Activated CD4-positive, alpha-beta T cell treated with anti-CD3 and anti-CD28 coated beads, Interleukin-10, Interleukin-2, amounts not matched to agents 100 ng/mL and 50 ng/mL, durations not matched to agents 16 hours and 8 hours (primary cell): ENCODE measurements at regions not wholly inside any gene's neighbourhood (a gene's known extent, or its start where the extent isn't known, plus 50 kb on each side); places are given as distances from the start of the nearest gene placed in this dataset.
"Not testable (repeated sequence)": the region's sequence is repeated elsewhere in the genome, so short reads cannot be mapped to it uniquely, and the experiment has no call there.

ENCODE experiments used
- DNase-seq: peaks from one replicate; pipeline ENCODE4 v3.0.0-alpha.2; 2020

DNA sequence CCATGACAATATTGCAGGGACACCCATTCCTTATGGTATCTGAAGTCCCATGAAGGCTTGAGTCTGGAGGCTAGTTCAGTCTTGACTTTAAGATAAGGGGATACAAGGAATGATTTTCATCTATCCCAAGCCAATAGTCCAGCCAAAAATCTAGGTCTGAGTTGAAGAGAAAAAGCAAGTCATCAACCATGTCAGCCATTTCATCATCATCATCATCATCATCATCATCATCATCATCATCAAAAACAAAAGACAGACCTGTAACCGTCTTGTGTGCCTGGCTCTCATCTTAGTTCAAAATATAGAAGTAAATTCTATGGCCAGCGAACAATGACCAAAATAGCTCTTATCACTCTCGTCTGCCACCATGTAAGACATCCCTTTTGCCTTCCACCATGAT, 59.5 kb upstream of the FAM90A26 start:
- not testable (repeated sequence) for DNase-seq

DNA sequence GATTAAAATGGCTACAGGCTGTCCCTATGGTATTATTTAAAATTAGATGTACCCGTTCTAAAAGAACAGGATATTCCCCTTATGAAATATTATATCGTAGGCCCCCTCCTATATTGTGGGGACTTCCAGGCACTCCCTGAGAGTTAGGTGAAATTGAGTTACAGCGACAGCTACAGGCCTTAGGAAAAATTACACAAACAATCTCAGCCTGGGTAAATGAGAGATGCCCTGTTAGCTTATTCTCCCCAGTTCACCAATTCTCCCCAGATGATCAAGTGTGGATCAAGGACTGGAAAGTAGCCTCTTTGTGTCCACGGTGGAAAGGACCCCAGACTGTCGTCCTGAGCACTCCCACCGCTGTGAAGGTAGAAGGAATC, 67.1 kb upstream of the FAM90A26 start:
- DNase-seq, result not testable (repeated sequence)

DNA sequence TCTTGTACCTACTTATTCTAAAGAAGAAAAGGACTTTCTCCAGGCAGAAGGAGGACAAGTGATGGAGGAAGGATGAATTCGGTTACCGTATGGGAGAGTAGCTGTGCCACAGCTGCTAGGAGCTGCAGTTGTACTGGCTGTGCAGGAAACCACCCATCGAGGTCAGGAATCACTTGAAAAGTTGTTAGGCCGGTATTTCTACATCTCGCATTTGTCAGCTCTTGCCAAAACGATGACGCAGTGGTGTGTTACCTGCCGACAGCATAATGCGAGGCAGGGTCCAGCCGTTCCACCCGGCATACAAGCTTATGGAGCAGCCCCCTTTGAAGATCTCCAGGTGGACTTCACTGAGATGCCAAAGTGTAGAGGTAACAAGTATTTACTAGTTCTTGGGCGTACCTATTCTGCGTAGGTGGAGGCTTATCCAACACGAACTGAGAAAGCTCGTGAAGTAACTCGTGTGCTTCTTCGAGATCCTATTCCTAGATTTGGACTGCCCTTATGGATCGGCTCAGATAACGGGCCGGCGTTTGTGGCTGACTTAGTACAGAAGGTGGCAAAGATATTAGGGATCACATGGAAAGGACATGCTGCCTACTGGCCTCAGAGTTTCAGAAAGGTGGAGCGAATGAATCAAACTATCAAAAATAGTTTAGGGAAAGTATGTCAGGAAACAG, 67.6 kb upstream of the FAM90A26 start:
- not testable (repeated sequence) for DNase-seq

DNA sequence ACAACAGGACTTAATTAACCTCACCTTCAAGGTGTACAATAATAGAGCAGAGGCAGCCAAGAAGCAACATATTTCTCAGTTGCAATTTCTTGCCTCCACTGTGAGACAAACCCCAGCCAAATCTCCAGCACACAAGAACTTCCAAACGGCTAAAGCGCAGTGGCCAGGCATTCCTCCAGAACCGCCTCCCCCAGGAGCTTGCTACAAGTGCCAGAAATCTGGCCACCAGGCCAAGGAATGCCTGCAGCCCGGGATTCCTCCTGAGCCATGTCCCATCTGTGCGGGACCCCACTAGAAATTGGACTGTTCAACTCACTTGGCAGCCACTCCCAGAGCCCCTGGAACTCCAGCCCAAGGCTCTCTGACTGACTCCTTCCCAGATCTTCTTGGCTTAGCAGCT, 73.9 kb upstream of the FAM90A26 start:
- not testable (repeated sequence) for DNase-seq

DNA sequence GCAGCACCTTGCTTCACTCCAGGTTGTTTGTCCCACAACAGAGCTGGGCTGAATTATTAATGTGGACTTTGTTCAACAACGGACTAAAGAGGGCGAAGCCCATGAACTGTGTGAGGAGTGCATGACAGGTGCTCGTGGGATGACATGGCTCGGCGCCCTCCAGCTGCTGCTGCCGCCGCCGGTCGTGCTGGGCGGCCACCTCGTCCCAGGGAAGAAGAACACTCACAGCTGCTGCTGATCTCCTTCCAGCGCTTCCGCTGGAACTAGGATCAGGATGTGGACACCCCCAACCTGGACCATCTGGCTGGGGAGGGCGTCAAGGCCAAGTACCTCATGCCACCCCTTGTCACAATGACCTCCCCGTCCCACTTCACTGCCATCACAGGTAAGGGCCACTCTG, 91.4 kb upstream of the FAM90A26 start:
- DNase-seq, result not testable (repeated sequence)

DNA sequence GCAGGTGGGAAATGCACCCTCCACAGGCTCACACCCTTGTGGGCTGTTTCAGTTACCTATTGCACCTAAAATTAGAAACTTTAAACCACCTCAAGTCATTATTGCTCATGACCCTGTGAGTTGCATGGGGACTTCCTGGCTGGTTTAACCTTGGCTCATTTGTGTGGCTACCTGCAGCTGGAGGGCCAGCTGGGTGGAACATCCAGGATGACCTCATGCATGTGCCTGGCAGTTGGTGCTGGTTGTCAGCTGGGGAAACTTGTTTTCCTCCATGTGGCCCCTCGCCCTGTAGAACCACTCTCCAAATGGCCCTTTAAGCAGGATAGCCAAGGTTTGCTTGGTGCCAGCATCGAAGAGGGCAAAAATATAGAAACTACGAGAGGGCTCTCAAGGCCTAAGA, 93.2 kb upstream of the FAM90A26 start:
- DNase-seq, result not testable (repeated sequence)

DNA sequence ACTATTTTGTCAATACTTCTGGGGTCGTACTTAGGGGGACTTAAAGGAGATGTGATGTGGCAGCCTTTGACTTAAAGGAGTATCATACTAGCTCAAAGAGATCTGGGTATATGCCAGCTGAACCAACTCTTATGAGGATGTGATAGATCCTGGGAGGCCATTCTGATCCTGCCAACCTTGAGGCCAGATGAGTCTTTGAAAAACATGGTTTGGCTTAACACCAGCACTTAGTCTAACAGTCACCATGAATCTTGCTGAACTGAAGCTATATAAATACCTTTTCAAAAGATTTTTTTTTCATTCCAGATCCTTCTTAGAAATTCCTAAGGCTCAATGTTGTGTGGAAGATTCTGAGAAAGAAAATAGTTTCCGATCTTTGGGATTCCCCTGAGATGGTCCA, 93.7 kb upstream of the FAM90A26 start:
- DNase-seq, result not testable (repeated sequence)

DNA sequence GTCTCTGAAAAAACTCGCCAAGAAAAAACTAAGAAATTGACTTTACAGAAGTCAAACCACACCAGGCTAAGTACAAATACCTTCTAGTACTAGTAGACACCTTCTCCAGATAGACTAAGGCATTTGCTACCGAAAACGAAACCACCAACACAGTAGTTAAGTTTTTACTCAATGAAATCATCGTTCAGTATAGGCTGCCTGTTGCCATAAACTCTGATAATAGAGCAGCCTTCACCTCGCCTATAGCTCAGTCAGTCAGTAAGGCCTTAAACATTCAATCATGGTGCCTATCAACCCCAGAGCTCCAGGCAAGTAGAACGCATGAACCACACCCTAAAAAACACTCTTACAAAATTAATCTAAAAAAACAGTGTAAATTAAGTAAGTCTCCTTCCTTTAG, 96.8 kb upstream of the FAM90A26 start:
- not testable (repeated sequence) for DNase-seq

DNA sequence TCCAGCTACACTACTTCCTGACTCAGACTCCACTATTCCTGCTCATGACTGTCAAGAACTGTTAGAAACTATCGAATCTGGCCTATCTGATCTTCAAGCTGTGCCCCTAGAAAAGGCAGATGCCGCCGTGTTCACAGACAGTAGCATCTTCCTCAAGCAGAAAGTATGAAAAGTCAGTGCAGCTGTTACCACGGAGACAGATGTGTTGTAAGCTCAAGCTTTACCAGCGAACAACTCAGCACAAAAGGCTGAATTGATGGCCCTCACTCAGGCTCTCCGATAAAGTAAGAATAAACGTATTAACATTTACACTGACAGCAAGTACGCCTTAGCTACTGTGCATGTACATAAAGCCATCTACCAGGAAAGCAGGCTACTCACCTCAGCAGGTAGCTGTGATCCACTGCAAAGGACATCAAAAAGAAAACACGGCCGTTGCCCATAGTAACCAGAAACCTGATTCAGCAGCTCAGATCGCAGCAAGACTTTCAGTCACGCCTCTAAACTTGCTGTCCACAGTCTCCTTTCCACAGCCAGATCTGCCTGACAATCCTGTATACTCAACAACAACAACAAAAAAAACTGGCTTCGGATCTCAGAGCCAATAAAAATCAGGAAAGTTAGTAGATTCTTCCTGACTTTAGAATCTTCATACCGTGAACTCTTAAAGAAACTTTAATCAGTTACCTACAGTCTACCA, 97.5 kb upstream of the FAM90A26 start:
- not testable (repeated sequence) for DNase-seq

DNA sequence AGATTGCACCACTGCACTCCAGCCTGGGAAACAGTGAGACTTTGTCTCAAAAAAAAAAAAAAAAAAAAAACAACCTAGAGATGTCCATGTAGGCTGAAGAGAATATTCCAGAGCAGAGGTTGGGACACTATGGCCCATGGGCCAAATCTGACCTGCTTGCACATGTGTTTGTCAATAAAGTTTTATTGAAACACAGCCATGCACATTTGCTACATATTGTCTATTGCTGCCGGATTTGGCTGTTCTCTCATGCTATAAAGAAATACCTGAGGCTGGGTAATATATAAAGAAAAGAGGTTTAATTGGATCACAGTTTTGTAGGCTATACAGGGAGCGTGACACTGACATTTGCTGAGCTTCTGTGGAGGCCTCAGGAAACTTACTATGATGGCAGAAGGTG, 102.3 kb upstream of the FAM90A26 start:
- DNase-seq, result not testable (repeated sequence)

DNA sequence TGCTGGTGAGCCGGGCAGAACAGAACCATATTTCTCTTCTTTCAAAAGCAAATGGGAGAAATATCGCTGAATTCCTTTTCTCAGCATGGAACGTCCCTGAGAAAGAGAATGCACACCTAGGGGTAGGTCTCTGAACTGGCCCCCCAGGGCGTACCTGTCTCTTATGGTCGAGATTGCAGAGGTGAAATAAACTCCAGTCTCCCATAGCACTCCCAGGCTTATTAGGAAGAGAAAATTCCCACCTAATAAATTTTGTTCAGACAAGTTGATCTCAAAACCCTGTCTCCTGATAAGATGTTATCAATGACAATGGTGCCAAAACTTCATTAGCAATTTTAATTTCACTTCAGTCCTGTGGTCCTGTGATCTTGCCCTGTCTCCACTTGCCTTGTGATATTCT, 106.6 kb upstream of the FAM90A26 start:
- DNase-seq, result not testable (repeated sequence)

DNA sequence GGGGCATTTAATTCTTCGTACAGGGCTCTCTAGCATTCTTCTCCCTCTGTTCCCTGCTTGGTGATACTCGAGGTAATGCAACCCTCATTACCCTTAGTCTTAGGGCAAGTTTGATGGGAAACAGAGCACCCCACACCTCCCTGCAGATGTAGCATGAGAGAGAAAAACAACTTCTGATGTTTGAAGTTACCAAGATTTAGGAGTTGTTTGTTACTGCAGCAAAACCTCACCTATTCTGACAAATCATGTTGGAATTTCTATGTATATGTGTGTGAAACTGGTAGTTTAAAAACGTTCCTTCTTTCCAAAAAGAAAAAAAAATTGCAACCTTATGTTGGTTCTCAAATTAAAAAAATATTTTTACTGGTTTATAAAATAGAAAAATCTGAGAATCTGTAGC, 145.3 kb upstream of the FAM90A26 start:
- not testable (repeated sequence) for DNase-seq

DNA sequence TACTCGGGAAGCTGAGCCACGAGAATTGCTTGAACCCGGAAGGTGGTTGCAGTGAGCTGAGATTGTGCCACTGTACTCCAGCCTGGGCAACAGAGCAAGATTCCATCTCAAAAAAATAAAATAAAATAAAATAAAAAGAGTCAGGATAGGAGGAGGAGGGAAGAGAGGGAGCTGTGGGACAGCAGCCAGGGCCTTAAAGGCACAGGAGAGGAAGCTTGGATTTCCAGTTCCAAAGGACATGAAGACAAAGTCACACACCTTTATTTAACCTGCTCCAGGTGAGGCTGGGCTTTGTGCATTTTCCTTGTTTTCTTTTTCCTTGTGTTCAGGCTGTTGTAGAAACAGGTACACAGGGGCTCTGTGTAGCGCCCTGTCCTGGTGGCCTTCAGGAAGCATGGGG, 138.2 kb upstream of the HMX1 start:
- DNase-seq, result not testable (repeated sequence)

DNA sequence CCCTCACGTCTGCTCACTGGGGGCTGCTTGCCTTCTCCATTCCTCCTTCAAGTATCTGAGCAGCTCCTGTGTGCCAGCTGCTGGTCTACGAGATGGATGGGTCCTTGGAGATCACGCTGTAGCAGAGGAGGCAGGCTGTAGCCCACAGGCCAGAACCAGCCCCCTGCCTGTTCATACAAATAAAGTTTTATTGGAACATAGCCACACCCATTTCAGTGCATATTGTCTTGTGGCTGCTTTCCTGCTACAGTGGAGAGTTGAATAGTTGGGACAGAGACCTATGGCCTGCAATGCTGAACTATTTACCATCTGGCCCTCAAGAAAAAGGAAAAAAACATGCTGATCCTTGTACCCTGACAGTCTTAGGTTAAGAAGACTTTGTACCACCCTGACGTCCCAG, 136.8 kb upstream of the HMX1 start:
- not testable (repeated sequence) for DNase-seq

DNA sequence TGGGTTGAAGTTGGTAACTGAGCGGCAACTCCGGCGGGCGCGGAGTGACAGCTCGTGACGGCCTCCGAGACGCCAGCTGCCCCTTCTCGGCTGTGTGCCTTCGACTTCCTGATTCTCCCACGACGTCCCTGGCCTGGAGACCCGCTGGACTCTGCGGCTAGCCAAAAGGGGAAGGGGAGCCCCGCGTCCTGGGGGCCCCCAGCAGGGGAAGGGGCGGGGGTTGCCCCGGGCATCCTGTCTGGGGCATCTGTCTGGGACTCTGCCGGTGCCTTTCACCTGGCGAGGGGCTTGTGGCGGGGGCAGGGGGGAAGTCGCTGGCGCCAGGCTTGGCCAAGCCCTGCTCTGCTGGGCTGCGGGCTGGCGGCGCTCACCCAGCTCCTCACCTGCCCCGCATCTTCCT, 129.5 kb upstream of the HMX1 start:
- not testable (repeated sequence) for DNase-seq

DNA sequence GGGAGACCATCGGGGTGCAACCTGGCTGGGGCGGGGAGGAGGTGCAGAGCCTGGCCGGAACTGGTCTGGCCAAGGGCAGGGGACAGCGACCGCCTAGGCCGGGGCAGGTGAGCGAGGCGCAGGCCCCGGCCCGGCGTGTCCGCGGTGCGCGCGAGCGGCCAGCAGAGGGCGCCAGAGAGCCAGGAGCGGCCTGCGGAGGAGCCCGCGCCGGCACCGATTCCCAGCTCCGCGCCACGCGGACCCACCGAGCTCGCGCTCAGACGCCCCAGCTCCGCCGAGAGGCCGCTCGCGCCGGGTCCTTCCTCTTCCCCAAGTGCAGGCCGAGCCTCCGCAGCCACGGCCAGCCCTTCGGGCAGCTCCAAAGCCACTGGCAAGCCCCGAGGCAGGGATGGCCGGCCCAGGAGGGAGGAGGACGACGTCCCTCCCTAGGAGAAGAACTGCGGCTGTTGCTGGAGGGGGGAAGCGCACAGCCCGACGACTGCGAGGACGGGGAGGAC, 128.9 kb upstream of the HMX1 start:
- peak; percentile 63 for DNase-seq

DNA sequence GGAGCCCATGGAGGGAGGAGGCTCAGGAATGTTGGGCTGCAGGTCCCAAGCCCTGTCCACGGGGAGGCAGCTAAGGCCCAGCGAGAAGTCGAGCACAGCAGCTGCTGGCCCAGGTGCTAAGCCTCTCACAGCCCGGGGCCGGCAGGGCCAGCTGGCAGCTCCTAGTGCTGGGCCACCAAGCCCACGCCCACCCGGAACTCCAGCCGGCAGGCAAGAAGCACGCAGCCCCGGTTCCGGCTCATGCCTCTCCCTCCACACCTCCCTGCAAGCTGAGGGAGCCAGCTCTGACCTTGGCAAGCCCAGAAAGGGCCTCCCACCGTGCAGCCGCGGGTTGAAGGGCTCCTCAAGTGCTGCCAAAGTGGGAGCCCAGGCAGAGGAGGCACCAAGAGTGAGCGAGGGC, 121.3 kb upstream of the HMX1 start:
- not testable (repeated sequence) for DNase-seq

DNA sequence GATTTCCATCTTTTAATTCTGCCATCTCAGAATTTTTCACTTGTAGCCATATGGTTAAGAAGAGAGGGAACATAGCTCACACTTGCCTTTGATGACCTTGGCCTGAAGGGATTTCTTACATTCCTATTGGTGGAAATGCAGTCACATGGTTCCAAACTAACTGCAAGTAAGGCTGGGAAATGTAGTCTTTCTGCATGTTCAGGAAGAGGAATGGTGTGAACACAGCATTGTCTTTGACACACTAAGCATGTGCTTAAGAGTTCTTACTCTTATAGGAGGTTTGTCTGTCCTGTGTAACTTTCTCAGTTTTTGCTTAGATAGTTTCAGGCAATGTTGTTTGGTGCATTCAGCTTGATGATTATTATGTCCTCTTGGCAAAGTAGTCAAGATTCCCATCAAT, 119.8 kb upstream of the HMX1 start:
- peak; percentile 4 for DNase-seq

DNA sequence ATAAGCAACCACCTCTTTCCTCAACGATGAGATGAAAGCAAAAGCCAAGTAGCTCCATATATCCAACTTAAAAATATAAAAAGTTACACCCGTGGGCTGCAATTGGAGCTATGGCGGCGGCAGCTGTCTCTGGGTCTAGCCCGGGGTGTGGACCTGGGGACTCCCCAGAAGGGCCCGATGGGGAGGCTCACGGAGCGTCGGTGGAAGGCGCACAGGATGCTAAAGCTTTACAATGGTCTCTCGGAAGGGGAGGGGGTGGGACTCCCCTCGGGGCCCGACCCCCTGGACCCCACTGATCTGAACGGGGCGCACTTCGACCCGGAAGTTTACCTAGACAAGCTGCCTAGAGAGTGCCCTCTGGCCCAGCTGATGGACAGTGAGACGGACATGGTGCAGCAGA, 118.7 kb upstream of the HMX1 start:
- not testable (repeated sequence) for DNase-seq

DNA sequence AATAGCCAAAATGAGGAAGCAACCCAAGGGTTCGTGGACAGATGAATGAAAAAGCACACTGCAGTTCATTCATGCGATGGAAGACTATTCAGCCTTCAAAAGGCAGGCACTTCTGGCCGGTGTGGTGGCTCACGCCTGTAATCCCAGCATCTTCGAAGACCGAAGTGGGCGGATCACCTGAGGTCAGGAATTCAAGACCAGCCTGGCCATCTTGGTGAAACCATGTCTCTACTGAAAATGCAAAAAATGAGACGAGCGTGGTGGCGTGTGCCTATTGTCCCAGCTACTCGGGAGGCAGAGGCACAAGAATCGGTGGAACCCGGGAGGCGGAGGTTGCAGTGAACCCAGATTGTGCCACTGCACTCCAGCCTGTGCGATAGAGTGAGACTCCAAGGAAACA, 114.1 kb upstream of the HMX1 start:
- not testable (repeated sequence) for DNase-seq

DNA sequence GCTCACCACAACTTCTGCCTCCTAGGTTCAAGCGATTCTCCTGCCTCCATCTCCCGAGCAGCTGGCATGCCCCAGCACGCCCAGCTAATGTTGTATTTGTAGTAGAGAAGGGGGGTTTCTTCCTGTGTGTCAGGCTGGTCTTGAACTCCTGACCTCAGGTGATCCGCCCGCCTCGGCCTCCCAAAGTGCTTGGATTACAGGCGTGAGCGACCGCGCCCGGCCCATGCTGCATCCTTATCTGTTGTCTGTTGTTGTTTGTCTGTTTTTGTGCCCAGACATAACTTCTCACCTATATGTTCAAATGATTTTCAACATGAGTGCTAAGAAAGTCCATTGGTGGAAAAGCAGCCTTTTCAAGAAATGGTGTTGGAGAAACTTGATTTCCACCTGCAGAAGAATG, 113.0 kb upstream of the HMX1 start:
- DNase-seq, result not testable (repeated sequence)

DNA sequence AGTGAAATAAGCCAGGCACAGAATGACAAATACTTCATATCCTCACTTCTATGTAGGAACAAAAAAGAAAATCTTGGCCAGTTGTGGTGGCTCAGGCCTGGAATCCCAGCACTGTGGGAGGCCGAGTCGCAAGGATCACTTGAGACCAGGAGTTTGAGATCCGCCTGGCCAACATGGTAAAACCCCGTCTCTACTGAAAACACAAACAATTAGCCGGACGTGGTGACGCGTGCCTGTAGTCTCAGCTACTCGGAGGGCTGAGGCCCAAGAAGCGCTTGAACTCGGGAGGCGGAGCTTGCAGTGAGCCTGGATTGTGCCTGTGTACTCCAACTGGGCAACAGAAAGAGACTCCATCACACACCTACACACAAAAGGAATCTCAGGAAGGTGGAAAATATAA, 112.3 kb upstream of the HMX1 start:
- DNase-seq, result not testable (repeated sequence)

DNA sequence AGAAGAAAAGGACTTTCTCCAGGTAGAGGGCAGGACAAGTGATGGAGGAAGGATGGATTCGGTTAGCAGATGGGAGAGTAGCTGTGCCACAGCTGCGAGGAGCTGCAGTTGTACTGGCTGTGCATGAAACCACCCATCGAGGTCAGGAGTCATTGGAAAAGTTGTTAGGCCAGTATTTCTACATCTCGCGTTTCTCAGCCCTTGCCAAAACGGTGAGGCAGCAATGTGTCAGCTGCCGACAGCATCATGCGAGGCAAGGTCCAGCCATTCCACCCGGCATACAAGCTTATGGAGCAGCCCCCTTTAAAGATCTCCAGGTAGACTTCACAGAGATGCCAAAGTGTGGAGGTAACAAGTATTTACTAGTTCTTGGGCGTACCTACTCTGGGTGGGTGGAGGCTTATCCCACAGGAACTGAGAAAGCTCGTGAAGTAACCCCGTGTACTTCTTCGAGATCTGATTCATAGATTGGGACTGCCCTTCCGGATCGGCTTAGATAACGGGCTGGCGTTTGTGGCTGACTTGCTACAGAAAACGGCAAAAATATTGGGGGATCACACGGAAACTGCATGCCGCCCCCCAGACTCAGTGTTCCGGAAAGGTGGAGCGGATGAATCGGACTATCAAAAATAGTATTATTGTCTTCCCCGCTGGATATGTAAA, 105.0 kb upstream of the HMX1 start:
- not testable (repeated sequence) for DNase-seq

DNA sequence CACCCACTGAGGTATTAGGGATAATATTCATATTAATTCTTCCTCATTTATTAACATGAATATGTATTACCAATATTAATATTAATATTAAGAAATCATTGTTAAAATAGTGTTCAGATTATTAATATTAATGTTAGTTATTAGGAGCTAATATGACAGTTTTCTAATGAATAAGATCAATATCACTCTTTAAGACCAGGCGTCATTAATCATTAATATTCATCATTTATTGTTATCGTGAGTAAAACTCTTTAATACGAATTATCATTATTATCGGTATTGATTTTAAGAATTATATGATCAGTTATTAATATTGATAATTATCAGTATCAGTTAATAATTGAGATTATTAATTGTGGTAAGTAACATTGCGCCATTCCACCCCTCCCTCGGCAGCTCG, 101.0 kb upstream of the HMX1 start:
- not testable (repeated sequence) for DNase-seq
